Astrocyte (in vitro differentiated cells and primary cell): ENCODE measurements at regions not wholly inside any gene's neighbourhood (a gene's known extent, or its start where the extent isn't known, plus 50 kb on each side); places are given as distances from the start of the nearest gene placed in this dataset.

ENCODE experiments used
- DNase-seq: peaks from one replicate; pipeline ENCODE4 v3.0.0-alpha.2; 2010; ENCODE audit warnings: low read depth
- FAIRE-seq: peaks from 2 replicates; lab custom pipeline; 2011; peaks lifted over from hg19 to GRCh38; lab: Jason Lieb, UNC
- H2AFZ ChIP-seq: 2 replicates; pipeline ENCODE4 v1.6.0; 2012; ENCODE audit warnings: low read depth, low read length, inconsistent platforms
- H3K27ac ChIP-seq: 2 replicates; pipeline ENCODE4 v1.5.1; 2011; ENCODE audit warnings: low read depth, low read length, inconsistent platforms
- H3K27me3 ChIP-seq: 2 replicates; pipeline ENCODE4 v1.6.0; 2011; ENCODE audit warnings: low read length, inconsistent platforms; ENCODE audit not compliant: insufficient read depth
- H3K36me3 ChIP-seq: 2 replicates; pipeline ENCODE4 v1.5.1; 2011; ENCODE audit warnings: low read length, inconsistent platforms; ENCODE audit not compliant: insufficient read depth
- H3K4me1 ChIP-seq: 2 replicates; pipeline ENCODE4 v1.5.1; 2011; ENCODE audit warnings: low read length, inconsistent platforms; ENCODE audit not compliant: insufficient read depth
- H3K4me2 ChIP-seq: 2 replicates; pipeline ENCODE4 v1.6.0; 2012; ENCODE audit warnings: low read length, inconsistent platforms
- H3K4me3 ChIP-seq: 2 replicates; pipeline ENCODE4 v1.5.1; 2011; ENCODE audit warnings: low read depth, mild to moderate bottlenecking, low read length, inconsistent platforms; ENCODE audit not compliant: insufficient read depth
- H3K79me2 ChIP-seq: 2 replicates; pipeline ENCODE4 v1.6.0; 2012; ENCODE audit warnings: mild to moderate bottlenecking, low read length, inconsistent platforms; ENCODE audit not compliant: insufficient read depth
- H3K9ac ChIP-seq: 2 replicates; pipeline ENCODE4 v1.6.0; 2012; ENCODE audit warnings: mild to moderate bottlenecking, low read length, inconsistent platforms
- H3K9me3 ChIP-seq: 2 replicates; pipeline ENCODE4 v1.5.1; 2012; ENCODE audit warnings: low read depth, mild to moderate bottlenecking, low read length, inconsistent platforms; ENCODE audit not compliant: insufficient read depth
- H4K20me1 ChIP-seq: 2 replicates; pipeline ENCODE4 v1.6.0; 2012; ENCODE audit warnings: low read length, inconsistent platforms; ENCODE audit not compliant: insufficient read depth
- H3K27ac Mint-ChIP-seq: one replicate; pipeline ENCODE4 v1.8.0; 2021; ENCODE audit warnings: mild to moderate bottlenecking, mixed read lengths; ENCODE audit not compliant: unreplicated experiment
- H3K27me3 Mint-ChIP-seq: one replicate; pipeline ENCODE4 v1.8.0; 2021; ENCODE audit warnings: low read depth, mixed read lengths; ENCODE audit not compliant: unreplicated experiment
- H3K36me3 Mint-ChIP-seq: one replicate; pipeline ENCODE4 v1.8.0; 2021; ENCODE audit warnings: low read depth, mixed read lengths; ENCODE audit not compliant: unreplicated experiment
- H3K4me1 Mint-ChIP-seq: one replicate; pipeline ENCODE4 v1.8.0; 2021; ENCODE audit warnings: low read depth, mixed read lengths; ENCODE audit not compliant: unreplicated experiment
- H3K4me3 Mint-ChIP-seq: one replicate; pipeline ENCODE4 v1.8.0; 2021; ENCODE audit warnings: mild to moderate bottlenecking, moderate library complexity, mixed read lengths; ENCODE audit not compliant: unreplicated experiment
- H3K9me3 Mint-ChIP-seq: one replicate; pipeline ENCODE4 v1.8.0; 2021; ENCODE audit warnings: mild to moderate bottlenecking, mixed read lengths; ENCODE audit not compliant: unreplicated experiment
- EZH2 ChIP-seq: IDR thresholded peaks from 2 replicates; pipeline ENCODE4 v1.6.1; 2012; ENCODE audit warnings: mild to moderate bottlenecking, low read length, inconsistent platforms; ENCODE audit not compliant: insufficient read depth
- TF ChIP-seq, protein P1 (sequence below): IDR thresholded peaks from 2 replicates; pipeline ENCODE4 v1.5.1; 2011; ENCODE audit warnings: low read depth, mild to moderate bottlenecking, inconsistent platforms, low read length, moderate library complexity; ENCODE audit not compliant: insufficient read depth

DNA sequence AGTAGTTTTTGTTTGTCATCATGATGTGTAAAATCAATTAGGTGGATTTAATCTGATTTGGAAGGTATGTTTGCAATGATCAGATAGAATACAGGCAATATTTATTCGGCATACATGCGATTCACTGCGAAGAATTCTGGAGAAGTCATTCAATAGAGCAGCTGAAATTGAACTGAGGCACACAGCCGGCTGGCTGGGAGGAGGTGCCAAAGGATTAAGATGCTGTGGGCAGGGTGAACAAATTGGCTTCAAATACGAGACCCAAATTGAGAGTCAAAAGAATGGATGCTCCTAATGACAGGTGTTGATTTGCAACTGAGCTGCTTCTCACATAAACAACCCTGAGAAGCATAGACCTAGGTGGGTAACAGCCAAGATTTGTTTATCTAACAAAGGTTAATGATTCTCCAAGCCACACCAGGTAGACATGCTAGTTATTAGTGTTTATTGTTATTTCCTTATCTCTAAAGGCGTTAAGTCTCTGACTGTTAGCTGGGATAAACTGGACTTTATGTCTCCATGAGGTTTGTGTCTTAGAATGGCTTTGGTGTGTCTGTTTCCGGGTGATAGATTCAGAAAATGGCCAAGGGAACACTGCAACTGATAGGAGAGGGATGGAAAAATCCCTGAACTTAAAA, 55.3 kb upstream of the CLINT1 start:
- no peak overlapping the region for H3K4me2 ChIP-seq
- no peak overlapping the region for H3K4me3 ChIP-seq
- no peaks in the 10 kb centered on the region for H4K20me1 ChIP-seq
- H2AFZ ChIP-seq, result no peak overlapping the region
- TF ChIP-seq, protein P1, sequence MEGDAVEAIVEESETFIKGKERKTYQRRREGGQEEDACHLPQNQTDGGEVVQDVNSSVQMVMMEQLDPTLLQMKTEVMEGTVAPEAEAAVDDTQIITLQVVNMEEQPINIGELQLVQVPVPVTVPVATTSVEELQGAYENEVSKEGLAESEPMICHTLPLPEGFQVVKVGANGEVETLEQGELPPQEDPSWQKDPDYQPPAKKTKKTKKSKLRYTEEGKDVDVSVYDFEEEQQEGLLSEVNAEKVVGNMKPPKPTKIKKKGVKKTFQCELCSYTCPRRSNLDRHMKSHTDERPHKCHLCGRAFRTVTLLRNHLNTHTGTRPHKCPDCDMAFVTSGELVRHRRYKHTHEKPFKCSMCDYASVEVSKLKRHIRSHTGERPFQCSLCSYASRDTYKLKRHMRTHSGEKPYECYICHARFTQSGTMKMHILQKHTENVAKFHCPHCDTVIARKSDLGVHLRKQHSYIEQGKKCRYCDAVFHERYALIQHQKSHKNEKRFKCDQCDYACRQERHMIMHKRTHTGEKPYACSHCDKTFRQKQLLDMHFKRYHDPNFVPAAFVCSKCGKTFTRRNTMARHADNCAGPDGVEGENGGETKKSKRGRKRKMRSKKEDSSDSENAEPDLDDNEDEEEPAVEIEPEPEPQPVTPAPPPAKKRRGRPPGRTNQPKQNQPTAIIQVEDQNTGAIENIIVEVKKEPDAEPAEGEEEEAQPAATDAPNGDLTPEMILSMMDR, result no peak
- no peak for TF ChIP-seq EZH2
- no peak overlapping the region for H3K27ac ChIP-seq
- no peaks in the 10 kb centered on the region for H3K79me2 ChIP-seq
- H3K4me3 Mint-ChIP-seq, result no peak overlapping the region
- DNase-seq (no peak), FAIRE-seq (no peak)
- H3K36me3 ChIP-seq, result no peaks in the 10 kb centered on the region
- no peaks in the 10 kb centered on the region for H3K9me3 ChIP-seq
- no peak overlapping the region for H3K27ac Mint-ChIP-seq
- peaks cover 2% of the 10 kb centered on the region for H3K27me3 Mint-ChIP-seq
- no peaks in the 10 kb centered on the region for H3K36me3 Mint-ChIP-seq
- no peak overlapping the region for H3K9ac ChIP-seq
- peaks cover 1% of the 10 kb centered on the region for H3K9me3 Mint-ChIP-seq
- peaks cover 7% of the 10 kb centered on the region for H3K27me3 ChIP-seq
- peaks cover 2% of the 10 kb centered on the region for H3K4me1 Mint-ChIP-seq
- H3K4me1 ChIP-seq, result no peaks in the 10 kb centered on the region

DNA sequence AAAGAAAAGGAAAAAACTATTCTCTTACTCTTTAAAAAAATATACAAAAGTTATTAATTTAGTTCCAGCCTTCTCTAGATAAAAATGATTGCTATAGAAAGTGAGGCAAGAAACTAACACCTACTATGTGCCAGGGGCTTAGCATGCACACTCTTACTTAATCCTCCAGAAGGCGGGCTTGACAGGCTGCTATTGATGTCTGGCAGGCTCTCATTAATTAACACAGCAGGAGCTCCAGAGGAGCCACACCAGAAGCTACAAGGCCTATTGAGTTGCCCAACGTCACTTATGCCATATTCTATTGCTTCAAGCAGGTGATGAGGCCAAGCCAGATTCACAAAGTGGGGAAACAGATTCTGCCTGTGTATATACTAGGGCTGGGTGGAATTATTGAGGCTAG, 54.6 kb upstream of the CLINT1 start:
- Histone ChIP-seq H3K27me3 (peaks cover 7% of the 10 kb centered on the region), H3K79me2 (no peaks in the 10 kb centered on the region), H3K36me3 (no peaks in the 10 kb centered on the region), H3K9ac (no peak overlapping the region), H2AFZ (no peak overlapping the region), H3K4me2 (no peak overlapping the region), H3K9me3 (no peaks in the 10 kb centered on the region), H3K4me1 (no peaks in the 10 kb centered on the region), H3K4me3 (no peak overlapping the region), H3K27ac (no peak overlapping the region), H4K20me1 (no peaks in the 10 kb centered on the region)
- DNase-seq (no peak), FAIRE-seq (no peak)
- H3K9me3 Mint-ChIP-seq, result peaks cover 1% of the 10 kb centered on the region
- H3K27ac Mint-ChIP-seq, result no peak overlapping the region
- no peak for TF ChIP-seq EZH2
- TF ChIP-seq, protein P1, result no peak
- peaks cover 2% of the 10 kb centered on the region for H3K4me1 Mint-ChIP-seq
- peaks cover 2% of the 10 kb centered on the region for H3K27me3 Mint-ChIP-seq
- no peak overlapping the region for H3K4me3 Mint-ChIP-seq
- no peaks in the 10 kb centered on the region for H3K36me3 Mint-ChIP-seq

DNA sequence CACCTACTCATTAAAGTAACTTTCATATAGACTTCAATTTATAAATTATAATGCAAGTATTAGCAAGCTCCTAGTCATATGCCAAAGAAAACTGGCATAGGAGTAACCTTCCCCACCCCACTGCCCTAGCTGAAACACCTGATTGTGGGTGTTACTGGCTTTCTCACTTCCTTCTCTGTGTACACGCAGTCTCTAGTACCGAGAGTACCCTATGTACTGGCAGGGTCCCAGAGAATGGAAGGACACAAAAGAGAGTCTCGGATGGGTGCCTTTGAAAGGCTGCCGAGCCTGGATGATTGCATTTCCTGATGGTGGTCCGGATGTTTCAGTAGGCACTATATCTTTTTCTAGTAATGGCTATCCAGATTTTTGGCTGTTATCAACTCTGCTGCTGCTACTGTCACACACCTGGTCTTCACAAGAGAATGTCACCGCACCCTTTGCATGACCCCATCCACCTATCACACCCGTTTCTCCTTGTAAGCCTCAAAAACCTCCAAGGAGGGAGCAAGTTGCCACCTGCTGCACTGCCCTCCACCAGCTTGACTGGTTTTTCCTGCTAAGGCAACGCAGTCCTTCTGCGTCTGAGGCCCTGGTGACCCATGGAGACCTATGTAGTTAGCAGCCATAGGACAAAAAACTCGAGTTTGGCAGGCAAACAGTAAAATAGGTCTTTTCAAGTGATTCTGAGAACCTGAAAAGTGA, 53.8 kb upstream of the CLINT1 start:
- TF ChIP-seq EZH2, result no peak
- TF ChIP-seq, protein P1, result no peak
- H3K27ac ChIP-seq, result no peak overlapping the region
- H2AFZ ChIP-seq, result no peak overlapping the region
- no peak overlapping the region for H3K9ac ChIP-seq
- H4K20me1 ChIP-seq, result no peaks in the 10 kb centered on the region
- H3K27me3 ChIP-seq, result peaks cover 7% of the 10 kb centered on the region
- Mint-ChIP-seq H3K36me3 (no peaks in the 10 kb centered on the region), H3K27ac (no peak overlapping the region), H3K4me3 (no peak overlapping the region), H3K27me3 (peaks cover 2% of the 10 kb centered on the region), H3K4me1 (peaks cover under 1% of the 10 kb centered on the region), H3K9me3 (peaks cover 1% of the 10 kb centered on the region)
- no peak overlapping the region for H3K4me2 ChIP-seq
- H3K4me3 ChIP-seq, result no peak overlapping the region
- no peaks in the 10 kb centered on the region for H3K36me3 ChIP-seq
- FAIRE-seq (no peak), DNase-seq (no peak)
- no peaks in the 10 kb centered on the region for H3K4me1 ChIP-seq
- H3K79me2 ChIP-seq, result no peaks in the 10 kb centered on the region
- H3K9me3 ChIP-seq, result no peaks in the 10 kb centered on the region
